HG03025 (cell line): ENCODE measurements at regions not wholly inside any gene's neighbourhood (a gene's known extent, or its start where the extent isn't known, plus 50 kb on each side); places are given as distances from the start of the nearest gene placed in this dataset.

ENCODE experiments used
- ATAC-seq: cut with Tn5 transposase; IDR thresholded peaks from one replicate; pipeline ENCODE4 v1.9.1; 2021; ENCODE audit warnings: mild to moderate bottlenecking, moderate library complexity; ENCODE audit not compliant: unreplicated experiment, low FRiP score

DNA sequence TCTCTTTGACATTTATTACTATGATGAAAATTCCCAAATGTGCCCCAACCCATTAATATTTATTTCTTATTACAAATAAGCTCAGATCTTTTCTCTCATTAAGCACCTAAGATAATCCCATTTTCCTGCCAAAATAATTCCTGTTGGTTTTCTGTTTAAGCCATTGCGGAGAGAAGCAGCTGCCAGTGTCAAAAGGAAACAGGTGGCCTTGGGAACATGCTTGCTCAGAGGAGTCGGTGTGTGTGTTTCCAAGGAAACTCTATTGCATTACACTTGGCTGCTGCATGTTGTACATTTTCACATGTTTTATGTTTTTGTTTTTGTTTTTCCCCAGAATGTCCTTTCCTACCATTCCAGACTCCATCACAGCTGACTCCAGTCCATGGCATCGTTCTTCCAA lies 56.4 kb downstream of the CD24 start:
- ATAC-seq = no peak

DNA sequence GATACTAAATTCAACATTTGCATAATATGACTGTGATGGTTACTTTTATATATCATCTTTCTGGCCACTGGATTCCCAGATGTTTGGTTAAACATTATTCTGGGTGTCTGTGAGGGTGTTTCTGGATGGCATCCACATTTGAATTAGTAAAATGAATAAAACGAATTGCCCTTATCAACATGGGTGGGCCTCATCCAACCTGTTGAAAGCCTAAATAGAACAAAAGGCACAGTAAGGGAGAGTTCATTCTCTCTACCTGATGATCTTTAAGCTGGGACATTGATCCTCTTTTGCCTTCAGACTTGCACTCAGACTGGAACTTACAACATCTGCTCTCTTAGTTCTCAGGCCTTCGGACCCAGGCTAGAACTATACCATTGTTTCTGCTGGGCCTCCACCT lies 57.6 kb downstream of the CD24 start:
- no peak for ATAC-seq

DNA sequence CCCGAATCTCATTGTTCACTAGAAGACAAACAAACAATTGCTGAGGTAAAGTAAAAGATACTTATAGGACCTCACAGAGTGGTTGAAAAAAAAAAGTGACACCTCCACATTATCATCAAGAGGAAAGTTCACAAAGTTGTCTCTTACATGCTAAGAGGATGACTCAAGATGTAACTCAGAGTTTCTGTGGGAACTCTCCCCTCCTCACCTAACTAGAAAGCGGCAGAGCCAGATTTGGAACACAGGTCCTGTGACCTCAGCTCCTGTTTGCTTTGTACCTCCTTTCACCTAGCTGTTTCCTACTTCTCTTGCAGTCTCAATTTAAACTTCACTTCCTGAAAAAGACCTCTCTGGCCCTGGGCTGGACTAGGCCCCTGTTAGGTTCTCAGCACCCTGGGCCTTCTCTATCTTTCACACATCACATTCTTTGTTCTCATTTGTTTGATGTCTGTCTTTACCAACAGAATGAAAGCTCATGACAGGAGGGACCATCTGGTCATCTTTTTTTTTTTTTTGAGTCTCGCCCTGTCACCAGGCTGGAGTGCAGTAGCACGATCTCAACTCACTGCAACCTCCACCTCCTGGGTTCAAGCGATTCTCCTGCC lies 60.8 kb downstream of the CD24 start:
- ATAC-seq = no peak

DNA sequence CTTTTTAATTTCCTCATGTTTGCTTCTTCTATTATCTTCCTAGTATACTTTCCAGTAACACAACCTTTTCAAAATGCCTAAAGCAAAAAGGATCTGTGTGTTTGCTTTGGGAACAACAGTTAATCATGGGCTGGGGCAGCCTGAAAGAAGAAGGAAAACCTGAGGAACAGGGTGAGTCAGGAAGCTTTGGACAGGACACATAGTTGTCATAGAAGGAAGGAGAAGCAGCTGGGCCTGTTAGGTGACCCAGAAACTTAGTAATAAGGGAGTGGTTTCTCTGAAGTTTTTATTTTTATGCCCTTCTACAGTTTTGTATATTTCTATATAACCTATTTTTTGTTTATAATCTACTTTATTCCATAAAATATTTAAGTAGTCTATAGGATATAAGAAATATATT lies 61.4 kb downstream of the CD24 start:
- no peak for ATAC-seq

DNA sequence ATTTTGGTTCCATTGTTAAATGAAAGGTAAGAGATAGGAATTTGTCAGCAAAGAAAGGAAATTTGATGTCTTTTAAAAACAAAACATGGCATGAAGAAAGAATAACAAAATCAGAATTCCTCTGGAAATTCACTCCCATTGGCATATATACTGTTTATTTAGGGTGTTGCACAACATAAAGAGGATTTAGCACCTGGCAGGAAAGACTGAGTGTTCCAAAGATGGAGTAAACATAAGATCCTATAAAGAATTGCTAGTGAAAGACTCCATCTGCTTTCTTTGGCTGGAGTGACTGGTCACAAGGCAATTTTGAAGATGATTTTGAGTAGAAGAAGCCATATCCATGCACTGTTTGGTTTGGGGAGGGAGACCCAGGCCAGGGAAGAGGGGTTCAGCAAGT lies 62.4 kb downstream of the CD24 start:
- ATAC-seq = no peak

DNA sequence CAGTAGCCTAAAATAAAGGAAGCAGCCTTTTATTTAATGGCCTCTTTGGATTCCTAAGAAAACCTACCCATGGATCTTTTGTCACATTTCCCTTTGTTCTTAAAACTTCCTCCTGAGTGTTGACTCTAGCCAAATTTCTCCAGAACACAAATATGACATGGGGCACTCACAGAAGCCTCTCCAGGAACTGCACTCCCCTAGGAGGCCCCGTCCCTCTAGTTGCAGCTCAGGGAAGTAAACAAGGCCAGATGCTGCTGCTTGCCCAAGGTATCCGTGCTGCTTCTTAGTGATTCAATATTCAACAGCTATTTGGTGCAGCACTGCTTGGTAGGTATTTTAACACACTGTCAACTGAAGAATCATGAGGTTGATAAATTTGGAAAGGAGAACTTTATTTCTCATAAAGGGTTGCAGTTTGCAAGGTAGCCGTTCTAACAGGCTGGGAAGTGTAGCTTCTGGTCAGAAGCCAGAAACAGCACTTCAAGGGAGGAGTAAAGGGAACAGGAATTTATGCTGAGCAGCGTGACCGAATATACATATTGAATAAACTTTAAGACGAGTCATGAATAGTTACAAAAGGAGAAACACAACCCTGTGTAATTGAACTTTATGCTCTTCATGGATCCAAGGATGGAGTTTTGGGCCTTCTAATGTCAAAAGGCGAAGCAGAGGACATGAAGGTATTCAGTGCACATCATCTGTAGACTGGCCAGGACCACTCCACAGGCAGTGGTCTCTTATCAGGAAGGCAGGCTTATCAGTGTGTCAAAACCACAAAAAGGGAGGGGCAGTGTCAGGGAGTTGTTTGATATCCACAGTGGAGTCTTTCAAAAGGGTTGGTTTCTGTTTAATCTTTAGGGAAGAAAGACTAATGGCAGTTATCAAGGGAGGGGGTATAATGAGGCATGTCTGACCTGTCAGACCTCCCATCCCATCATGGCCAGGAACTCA lies 63.3 kb downstream of the CD24 start:
- ATAC-seq = no peak

DNA sequence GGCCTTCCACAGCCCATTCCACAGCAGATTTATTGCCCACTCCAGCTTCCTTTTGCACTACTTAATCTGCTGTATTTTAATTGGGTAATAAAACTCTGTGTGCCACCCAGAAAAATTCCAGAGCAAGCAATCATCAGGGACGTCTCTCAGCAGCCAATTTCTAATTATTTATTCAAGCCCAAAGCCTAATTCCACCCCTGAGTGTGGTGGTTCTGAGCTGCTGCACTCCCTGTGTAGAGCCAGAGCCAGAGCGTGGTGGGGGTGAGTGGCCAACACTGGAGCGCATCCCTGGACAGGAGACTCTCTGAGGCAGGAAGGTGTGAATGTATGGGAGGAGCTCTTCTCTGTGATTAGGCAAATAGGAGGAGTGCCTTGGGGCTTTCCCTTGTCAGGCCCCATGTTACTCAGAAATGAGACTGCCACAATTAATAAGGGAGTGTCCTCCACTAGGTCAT lies 66.1 kb downstream of the CD24 start:
- no peak for ATAC-seq

DNA sequence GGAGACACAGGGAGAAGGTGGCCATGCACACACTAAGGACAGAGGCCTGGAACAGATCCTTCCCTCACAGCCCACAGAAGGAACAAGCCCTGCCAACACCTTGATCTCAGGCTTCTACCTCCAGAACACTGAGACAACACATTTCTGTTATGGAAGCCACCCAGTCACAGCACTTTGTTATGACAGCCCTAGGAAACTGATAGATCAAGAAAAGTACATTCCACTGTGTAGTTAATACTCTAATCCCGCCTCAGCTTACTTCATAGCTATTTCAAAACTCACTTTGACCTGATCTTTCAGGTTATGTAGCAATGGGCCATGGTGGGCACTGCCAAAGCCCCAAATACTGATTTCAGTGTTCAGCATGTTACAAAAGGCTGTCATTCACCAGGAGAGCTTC lies 66.8 kb downstream of the CD24 start:
- no peak for ATAC-seq

DNA sequence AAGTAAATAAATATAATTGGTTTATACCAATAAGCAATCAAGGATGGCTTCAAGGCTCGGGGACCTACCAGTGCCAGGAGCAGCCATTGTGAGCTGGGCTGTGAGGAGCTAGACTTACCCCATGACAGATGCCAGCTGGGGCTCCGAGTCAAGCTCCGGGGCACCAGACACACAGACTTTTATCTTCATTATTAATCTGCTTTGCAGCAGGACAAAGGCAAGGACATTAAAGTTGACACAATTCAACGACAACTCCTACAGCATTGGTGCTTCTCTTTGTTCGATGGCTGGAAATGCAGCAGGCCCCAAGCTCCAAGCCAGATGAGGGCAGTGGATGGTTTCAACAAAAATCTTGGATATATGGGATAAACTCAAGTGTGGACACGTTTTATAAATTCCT lies 68.3 kb downstream of the CD24 start:
- no peak for ATAC-seq

DNA sequence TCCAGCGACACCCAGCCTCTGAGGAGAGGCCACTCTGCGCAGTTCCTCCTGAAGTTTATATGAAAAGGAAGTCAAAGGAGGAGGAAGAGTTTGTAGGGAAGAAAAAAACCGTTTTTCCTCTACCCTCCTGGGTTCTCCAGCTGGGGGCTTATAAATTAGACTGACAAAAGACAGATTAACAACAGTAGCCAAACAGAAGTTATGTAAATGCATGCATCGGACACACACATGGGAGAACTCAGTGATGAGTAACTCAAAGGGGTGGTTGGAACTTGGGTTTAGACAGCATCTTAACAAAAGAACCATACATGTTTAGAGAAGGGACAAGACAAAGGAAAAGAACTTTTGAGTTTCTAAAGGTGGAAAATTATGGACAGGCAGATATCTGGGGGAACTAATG lies 71.2 kb downstream of the CD24 start:
- ATAC-seq = no peak

DNA sequence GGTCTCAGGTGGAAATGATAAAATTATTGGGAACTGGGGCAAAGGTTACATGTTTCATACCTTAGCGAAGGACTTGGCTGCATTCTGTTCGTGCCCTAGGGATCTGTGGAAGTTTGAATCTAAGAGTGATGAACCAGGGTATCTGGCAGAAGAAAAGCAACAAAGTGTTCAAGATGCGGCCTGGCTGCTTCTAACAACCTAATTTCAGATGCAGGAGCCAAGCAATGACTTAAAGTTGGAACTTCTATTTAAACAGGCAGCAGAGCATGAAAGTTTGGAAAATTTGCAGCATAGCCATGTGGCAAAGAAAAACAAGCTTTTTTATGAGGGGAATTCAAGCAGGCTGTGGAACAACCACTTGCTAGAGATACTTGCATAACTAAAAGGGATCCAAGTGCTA lies 73.5 kb downstream of the CD24 start:
- ATAC-seq = no peak

DNA sequence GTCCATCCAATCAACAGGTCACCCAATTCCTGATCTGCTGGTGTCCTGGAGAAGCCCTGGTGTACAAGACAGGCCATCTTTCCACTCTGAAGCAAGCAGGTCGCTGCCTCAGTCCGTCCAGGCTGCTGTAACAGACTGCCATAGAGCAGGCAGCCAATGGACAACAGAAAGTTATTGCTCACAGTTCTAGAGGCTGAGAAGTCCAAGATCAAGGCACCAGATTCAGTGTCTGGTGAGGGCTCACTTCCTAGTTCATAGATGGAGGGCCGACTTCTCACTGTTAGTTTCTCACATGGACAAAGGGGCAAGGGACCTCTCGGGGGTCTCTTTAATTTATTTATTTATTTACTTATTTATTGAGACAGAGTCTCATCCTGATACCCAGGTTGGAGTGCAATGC lies 74.8 kb downstream of the CD24 start:
- ATAC-seq = no peak

DNA sequence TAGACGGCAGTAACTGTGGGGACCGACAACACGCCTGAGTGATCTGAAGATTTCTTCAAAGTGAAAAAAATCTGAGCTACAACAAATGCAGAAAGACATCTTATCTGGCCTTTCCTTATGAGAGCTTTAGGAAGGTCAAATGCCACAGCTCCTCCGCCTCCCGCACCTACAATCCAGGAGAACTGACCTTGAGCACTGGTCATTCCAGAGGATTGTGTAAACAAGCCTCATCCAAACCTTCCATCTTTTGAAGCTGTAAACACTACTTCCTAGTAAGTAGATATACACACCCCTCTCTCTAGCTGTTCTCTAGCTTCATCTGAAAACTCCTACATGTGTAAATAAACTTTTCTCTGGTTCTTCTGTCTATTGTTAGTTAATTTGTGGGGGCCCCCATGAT lies 76.9 kb downstream of the CD24 start:
- ATAC-seq = no peak

DNA sequence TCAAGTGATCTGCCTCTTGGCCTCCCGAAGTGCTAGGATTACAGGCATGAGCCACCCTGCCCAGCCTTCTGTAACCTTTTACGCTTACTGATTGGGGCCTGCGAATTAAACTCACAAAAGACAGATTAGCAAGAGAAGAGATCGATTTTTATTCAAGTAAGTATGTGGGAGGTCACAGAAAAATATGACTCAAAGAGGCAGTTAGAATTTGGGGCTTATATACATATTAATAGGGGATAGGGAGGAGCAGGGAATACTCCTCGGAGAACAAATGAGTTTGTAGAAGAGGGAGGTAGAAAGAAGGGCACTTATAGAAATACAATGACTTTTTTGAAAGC lies 78.9 kb downstream of the CD24 start:
- no peak for ATAC-seq

DNA sequence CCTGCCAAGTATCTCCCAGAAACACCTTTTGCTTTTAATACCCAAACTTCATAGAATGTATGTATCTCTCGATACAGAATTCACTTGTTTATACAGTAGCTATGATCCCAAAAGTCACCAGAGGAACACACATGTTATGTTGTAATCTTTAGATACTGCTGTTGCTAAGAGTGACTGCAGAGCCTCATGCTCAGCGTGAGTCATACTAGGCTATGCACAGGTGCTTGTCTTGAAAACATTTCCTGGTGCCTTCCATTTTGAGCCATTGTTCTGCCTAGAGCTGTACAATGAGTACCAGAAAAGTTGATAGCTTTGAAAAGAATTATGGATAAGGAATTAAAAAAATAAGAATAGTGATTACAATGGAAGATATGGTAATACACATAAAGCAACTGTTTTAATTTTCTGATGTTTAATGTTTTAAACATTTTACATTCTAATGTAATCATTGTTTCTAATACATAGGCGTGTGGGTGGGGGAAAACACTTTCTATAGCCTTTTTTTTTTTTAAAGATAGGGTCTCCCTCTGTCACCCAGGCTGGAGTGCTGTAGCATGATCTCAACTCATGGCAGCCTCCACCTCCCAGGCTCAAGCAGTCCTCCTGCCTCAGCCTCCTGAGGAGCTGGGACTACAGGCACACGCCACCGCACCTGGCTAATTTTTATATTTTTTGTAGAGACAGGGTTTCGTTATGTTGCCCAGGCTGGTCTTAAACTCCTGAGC lies 79.4 kb downstream of the CD24 start:
- ATAC-seq = no peak

DNA sequence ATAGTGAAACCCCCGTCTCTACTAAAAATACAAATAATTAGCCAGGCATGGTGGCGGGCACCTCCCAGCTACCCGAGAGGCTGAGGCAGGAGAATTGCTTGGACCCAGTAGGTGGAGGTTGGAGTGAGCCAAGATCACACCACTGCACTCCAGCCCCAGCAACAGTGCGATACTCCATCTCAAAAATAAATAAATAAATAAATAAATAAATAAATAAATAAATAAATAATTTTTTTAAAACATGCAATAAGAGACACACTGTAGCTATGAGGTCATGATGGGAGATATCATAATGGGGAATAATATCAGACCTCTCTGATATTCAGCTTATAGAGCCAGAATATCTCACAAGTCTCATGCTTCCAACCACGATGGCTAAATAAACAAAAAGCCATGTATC lies 82.3 kb downstream of the CD24 start:
- ATAC-seq = no peak

DNA sequence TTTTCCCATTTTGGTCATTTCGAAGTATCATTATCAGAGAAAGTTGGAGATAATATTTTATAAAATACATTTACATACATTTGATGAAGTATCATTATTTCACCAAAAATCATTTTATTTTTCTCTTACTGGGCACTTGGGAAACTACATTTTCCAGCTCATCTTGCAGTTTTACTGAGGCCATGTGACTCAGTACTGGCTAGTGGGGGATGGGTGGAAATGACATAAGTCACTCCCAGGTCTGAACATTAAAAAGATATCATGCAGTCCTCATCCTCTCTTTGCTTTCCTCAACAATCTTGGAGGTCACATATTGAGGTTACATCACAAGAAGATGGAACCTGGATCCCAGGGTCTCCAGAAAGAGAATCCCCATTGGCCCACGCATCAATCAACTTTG lies 84.1 kb downstream of the CD24 start:
- no peak for ATAC-seq

DNA sequence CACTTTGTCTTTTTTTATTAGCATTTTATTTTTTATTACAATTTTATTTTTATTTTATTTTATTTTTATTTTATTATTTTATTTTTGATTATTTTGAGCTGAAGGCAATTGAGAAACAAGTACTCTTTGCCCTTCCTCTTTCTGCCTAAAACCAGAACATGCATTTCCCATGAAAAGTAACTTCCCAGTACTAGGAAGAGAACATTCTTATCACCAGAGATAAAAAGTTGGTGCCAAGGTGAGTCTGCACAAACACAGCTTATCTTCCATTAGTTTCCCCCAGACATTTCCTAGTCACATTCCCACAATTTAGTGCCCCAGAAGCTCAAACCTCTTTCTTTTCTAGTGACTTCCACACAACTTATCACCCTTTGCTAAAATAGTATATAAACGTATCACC lies 84.8 kb downstream of the CD24 start:
- no peak for ATAC-seq

DNA sequence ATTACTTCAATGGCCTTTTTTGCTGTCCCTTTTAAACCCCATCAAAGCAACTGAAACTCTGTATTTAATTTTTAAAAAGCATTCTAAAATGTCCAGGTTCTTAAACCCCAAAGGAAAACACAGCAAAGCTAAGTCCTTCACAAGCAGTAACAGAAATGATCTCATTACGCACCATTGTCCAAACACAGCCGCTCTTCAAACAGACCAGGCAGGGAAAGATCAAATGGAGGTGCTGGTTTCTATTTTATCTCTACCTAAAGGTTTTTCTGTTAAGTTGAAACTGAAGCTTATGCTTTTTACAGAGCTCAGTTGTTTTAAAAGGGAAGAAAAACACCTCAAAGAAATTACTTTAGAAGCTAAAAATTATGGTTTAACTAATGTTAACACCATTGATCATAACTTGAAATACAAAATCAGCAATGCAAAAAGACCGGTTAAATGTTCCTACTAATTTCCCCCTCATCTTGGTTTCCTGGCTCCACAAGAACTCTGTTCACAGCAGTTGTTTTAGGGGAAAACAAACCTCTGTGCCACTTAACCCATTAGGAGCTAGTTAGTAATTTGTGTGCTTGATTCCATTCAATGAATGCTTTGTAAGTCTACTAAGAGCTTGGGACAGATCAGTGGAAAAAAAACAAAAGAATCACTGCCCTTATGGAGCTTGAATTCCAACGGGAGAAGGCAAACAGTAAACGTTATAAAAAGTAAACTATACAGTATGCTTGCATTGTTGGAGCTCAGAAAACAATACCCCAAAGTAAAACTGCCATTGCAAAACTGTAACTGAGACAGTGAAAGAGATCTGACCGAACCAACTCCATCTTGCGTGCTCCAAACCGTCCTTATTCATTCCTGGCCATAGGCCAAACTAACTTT lies 87.4 kb downstream of the CD24 start:
- no peak for ATAC-seq

DNA sequence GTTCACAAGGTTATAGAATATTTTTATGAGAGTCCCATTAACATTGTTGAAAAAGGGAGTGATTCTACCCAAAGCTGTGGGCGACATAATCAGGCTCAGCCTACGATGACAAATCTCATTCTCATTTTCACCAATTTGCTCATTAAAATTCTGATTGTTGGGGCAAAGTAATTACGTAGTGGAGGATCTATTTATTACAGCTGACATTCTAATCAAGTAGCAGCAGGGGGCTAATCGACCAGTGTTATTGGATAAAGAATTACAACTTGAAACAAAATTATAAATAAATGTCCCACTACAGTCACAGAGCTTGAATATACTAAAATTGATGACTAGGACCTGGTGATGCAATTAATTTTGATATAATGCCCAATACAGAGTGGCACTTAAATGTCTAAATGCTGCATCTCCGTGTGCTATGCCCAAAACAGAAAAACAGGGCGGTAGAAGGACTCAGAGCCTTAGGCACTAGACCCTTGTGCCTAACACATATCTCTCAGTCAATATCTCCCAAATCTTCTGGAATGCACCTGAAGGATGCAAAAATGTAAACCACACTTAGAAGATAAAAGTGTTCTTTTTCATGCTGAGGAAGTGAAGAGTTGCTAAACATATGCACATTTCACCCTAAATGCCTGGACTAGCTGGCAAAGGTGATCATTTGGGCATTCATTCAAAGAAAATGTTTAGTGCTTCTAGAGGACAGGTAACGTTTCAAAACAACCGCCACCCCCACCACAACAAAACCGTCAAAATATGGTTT lies 88.3 kb downstream of the CD24 start:
- ATAC-seq = no peak
